ENCODE measurements at regions not wholly inside any gene's neighbourhood (a gene's known extent, or its start where the extent isn't known, plus 50 kb on each side); places are given as distances from the start of the nearest gene placed in this dataset.
"Not testable (repeated sequence)": the region's sequence is repeated elsewhere in the genome, so short reads cannot be mapped to it uniquely, and the experiment has no call there.

DNA sequence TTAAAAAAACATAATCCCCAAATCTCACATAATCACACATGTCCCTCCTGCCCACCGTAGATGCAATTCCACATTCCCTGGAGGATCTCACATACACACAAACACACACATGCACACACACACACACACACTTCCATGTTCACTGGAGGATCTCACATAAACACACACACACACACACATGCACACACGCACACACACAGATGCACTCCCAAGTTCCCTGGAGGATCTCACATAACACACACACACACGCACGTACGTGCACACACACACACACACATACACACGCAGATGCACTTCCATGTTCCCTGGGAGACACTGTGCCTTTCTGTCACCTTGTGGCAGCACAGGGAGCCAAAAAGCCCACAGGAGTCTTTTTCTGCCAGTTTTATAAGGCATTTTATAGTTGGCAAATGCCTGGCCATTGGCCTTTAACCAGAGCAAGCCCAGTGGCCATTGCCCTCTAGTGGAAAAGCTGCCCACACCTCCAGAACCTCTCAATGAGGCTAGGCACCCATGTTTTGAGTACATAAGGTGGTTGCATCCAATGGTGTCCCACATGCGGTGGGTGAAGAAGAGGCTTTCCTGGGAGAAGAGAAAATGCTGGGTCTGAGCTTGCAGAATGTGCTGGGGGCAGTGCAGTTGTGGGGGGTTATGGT lies 115.4 kb upstream of the ACBD5 start:
- H3K27ac Mint-ChIP-seq (ENCODE audit: low read depth) = no peak overlapping the region
- no peaks in the 10 kb centered on the region for H3K9me3 Mint-ChIP-seq
- peaks cover 22% of the 10 kb centered on the region for H3K27me3 Mint-ChIP-seq
- H3K4me3 Mint-ChIP-seq = no peak overlapping the region
- DNase-seq (ENCODE audit: low spot score in 2 of 2) = no peak
- H3K4me1 Mint-ChIP-seq = no peaks in the 10 kb centered on the region
- ATAC-seq (replicated peaks; ENCODE audit: extremely low read depth, poor library complexity, severe bottlenecking) = no peak
- no peaks in the 10 kb centered on the region for H3K36me3 Mint-ChIP-seq (ENCODE audit: insufficient read depth)

DNA sequence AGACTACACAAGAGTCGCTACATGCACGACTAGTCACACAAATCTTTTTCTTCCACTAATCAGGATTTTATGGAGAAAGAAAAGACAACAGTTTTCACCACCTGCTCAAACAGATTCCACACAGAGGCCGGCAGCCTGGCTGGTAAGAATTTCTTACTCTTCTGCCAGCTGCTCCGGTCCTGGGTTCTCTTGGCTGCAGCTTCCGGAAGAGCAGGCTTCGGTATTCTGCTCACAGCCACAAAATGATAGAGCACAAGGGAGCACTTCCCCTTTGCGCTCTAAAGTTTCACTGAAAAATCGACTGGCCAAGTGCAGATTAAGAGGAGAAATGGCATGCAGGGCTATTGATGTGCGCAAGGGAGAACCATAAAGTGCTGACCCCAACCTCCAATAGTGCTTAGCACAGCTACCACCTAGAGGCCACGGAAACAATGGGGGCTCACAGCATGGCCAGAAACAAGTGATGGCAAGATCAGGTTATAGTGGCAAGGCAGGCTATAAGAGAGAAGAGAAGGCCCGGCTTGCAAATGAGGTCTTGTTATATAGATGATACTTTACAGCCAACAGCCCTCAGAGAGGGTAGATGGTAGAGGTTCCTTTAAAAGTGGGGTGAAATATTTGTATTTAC lies 114.2 kb upstream of the ACBD5 start:
- H3K36me3 Mint-ChIP-seq (ENCODE audit: insufficient read depth); H3K4me1 Mint-ChIP-seq; H3K27ac Mint-ChIP-seq (ENCODE audit: low read depth); DNase-seq (ENCODE audit: low spot score in 2 of 2); H3K9me3 Mint-ChIP-seq: not testable (repeated sequence)
- peaks cover 29% of the 10 kb centered on the region for H3K27me3 Mint-ChIP-seq
- peak; percentile 52 for ATAC-seq (replicated peaks; ENCODE audit: extremely low read depth, poor library complexity, severe bottlenecking)
- peak overlapping the region; percentile 15 for H3K4me3 Mint-ChIP-seq

- not testable (repeated sequence) for DNase-seq (ENCODE audit: low spot score in 2 of 2); ATAC-seq (replicated peaks; ENCODE audit: extremely low read depth, poor library complexity, severe bottlenecking); H3K9me3 Mint-ChIP-seq; H3K27ac Mint-ChIP-seq (ENCODE audit: low read depth); H3K36me3 Mint-ChIP-seq (ENCODE audit: insufficient read depth); H3K4me1 Mint-ChIP-seq
- Mint-ChIP-seq H3K4me3 (peak overlapping the region; percentile 15), H3K27me3 (peaks cover 29% of the 10 kb centered on the region)
These were observed 113.5 kb upstream of the ACBD5 start for GRCh38 chr10:27354100-27354499.

DNA sequence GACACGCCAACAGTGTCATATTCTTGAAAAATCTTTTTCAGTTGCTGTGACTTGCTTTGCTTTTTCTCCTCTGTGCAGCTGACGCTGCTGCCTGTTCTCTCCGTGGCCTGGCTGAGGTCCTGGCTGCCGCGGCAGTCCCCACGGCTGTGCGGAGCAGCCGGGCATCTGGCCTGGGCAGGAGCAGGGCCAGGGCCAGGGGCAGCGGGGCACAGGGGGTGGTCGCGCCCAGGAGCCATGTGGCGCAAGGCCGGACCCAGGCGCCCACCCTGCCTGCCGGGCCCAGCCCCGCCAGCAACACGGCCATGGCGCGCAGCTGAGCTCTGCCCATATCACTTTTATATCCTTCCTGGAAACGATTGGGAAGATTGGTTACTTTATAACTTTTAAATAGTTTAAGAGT lies 109.4 kb upstream of the ACBD5 start:
- H3K9me3 Mint-ChIP-seq = no peaks in the 10 kb centered on the region
- DNase-seq (ENCODE audit: low spot score in 2 of 2) = no peak
- H3K27ac Mint-ChIP-seq (ENCODE audit: low read depth) = no peak overlapping the region
- ATAC-seq (replicated peaks; ENCODE audit: extremely low read depth, poor library complexity, severe bottlenecking) = no peak
- H3K27me3 Mint-ChIP-seq = peaks cover 51% of the 10 kb centered on the region
- no peak overlapping the region for H3K4me3 Mint-ChIP-seq
- H3K36me3 Mint-ChIP-seq (ENCODE audit: insufficient read depth) = peaks cover 2% of the 10 kb centered on the region
- H3K4me1 Mint-ChIP-seq = peaks cover 9% of the 10 kb centered on the region

GRCh38 chr10:27347827-27348207 lies 107.2 kb upstream of the ACBD5 start:
- ATAC-seq (replicated peaks; ENCODE audit: extremely low read depth, poor library complexity, severe bottlenecking); H3K4me3 Mint-ChIP-seq; DNase-seq (ENCODE audit: low spot score in 2 of 2); H3K9me3 Mint-ChIP-seq; H3K27ac Mint-ChIP-seq (ENCODE audit: low read depth); H3K36me3 Mint-ChIP-seq (ENCODE audit: insufficient read depth): not testable (repeated sequence)
- H3K27me3 Mint-ChIP-seq = peaks cover 46% of the 10 kb centered on the region
- peaks cover 12% of the 10 kb centered on the region for H3K4me1 Mint-ChIP-seq

DNA sequence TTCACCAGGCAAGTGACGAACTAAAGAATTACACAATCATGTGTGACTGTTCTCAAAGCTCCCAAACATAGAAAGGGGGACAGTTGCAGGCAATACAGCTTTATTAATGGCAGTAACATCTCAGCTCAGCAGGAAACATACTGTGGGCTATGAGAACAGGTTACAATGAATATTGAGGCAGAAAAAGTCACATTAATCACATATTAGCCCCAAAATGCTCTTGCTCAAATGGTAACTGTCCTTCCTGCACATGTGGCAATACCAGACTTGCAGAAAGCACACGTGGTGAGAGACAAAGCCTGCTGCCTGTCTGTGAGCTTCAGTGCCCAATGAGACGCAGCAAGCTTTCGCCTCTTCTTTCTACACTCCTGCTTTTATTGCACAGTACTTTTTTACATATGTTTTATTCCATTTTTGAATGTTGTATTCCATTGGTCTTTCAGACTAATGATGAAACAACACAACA lies 104.9 kb upstream of the ACBD5 start:
- Mint-ChIP-seq H3K36me3 (ENCODE audit: insufficient read depth) (peaks cover 2% of the 10 kb centered on the region), H3K4me3 (no peak overlapping the region), H3K4me1 (peaks cover 12% of the 10 kb centered on the region), H3K27me3 (peaks cover 23% of the 10 kb centered on the region), H3K27ac (ENCODE audit: low read depth) (no peak overlapping the region), H3K9me3 (no peaks in the 10 kb centered on the region)
- ATAC-seq (replicated peaks; ENCODE audit: extremely low read depth, poor library complexity, severe bottlenecking) (no peak), DNase-seq (ENCODE audit: low spot score in 2 of 2) (no peak)

DNA sequence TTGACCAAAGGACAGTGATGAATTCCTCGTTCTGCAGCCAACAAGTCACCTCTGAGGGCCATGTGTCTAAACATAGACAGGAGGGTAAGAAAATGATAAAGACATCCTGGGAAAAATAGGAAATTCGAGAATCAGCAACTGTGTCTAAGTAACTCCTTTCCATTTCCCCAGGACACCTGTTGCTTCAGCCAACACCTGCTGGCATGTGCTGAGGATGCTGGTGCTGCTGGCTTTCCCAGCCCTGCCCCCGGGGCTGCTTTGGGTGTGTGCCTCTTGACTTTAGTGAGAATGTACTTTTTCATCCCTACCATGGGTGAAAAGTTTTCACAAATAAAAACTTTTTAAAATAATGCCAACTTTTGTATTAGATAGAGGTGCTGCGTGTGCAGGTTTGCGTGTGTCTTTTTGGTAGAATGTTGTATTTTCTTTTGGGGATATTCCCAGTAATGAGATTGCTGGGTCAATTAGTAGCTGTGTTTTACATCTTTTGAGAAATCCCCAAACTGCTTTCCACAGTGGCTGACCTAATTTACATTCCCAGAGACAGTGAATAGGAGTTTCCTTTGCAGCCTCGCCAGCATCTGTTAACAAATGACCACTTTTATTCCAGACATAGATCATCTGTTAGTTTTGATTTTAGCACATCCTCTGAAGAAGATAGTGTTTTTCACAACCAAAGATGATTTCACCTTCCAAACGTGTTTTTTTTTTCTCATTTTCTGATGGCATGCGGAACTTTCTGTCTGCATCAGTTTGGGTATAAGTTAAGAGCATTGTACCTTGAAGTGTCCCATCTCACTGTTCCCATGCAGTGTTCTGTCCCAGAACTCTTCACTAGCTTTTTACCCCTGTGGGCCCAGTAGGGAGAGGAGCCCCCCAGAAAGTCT lies 104.2 kb upstream of the ACBD5 start:
- ATAC-seq (replicated peaks; ENCODE audit: extremely low read depth, poor library complexity, severe bottlenecking) (no peak), DNase-seq (ENCODE audit: low spot score in 2 of 2) (no peak)
- H3K36me3 Mint-ChIP-seq (ENCODE audit: insufficient read depth) = peaks cover 2% of the 10 kb centered on the region
- H3K4me1 Mint-ChIP-seq = peaks cover 12% of the 10 kb centered on the region
- H3K4me3 Mint-ChIP-seq = no peak overlapping the region
- H3K27ac Mint-ChIP-seq (ENCODE audit: low read depth) = no peak overlapping the region
- no peaks in the 10 kb centered on the region for H3K9me3 Mint-ChIP-seq
- H3K27me3 Mint-ChIP-seq = peaks cover 23% of the 10 kb centered on the region

- H3K4me1 Mint-ChIP-seq = peaks cover 5% of the 10 kb centered on the region
These were observed 100.4 kb upstream of the ACBD5 start for GRCh38 chr10:27341001-27341400.

GRCh38 chr10:27335246-27335645 lies 94.6 kb upstream of the ACBD5 start:
- H3K4me3 Mint-ChIP-seq; DNase-seq (ENCODE audit: low spot score in 2 of 2); H3K9me3 Mint-ChIP-seq; H3K36me3 Mint-ChIP-seq (ENCODE audit: insufficient read depth); H3K4me1 Mint-ChIP-seq; ATAC-seq (replicated peaks; ENCODE audit: extremely low read depth, poor library complexity, severe bottlenecking); H3K27ac Mint-ChIP-seq (ENCODE audit: low read depth): not testable (repeated sequence)
- H3K27me3 Mint-ChIP-seq = peaks cover 20% of the 10 kb centered on the region

More at GRCh38 chr10:27341001-27341400, 100.4 kb upstream of the ACBD5 start:
- Mint-ChIP-seq H3K27ac (ENCODE audit: low read depth) (no peak overlapping the region), H3K9me3 (no peaks in the 10 kb centered on the region), H3K4me3 (no peak overlapping the region), H3K36me3 (ENCODE audit: insufficient read depth) (peaks cover 2% of the 10 kb centered on the region), H3K27me3 (peaks cover 10% of the 10 kb centered on the region)
- ATAC-seq (replicated peaks; ENCODE audit: extremely low read depth, poor library complexity, severe bottlenecking) (no peak), DNase-seq (ENCODE audit: low spot score in 2 of 2) (no peak)

GRCh38 chr10:27330074-27330473 lies 89.5 kb upstream of the ACBD5 start:
- Mint-ChIP-seq H3K9me3 (no peaks in the 10 kb centered on the region), H3K27ac (ENCODE audit: low read depth) (no peak overlapping the region), H3K36me3 (ENCODE audit: insufficient read depth) (peaks cover 4% of the 10 kb centered on the region), H3K27me3 (peaks cover 10% of the 10 kb centered on the region), H3K4me1 (no peaks in the 10 kb centered on the region), H3K4me3 (no peak overlapping the region)
- ATAC-seq (replicated peaks; ENCODE audit: extremely low read depth, poor library complexity, severe bottlenecking) (no peak), DNase-seq (ENCODE audit: low spot score in 2 of 2) (no peak)

DNA sequence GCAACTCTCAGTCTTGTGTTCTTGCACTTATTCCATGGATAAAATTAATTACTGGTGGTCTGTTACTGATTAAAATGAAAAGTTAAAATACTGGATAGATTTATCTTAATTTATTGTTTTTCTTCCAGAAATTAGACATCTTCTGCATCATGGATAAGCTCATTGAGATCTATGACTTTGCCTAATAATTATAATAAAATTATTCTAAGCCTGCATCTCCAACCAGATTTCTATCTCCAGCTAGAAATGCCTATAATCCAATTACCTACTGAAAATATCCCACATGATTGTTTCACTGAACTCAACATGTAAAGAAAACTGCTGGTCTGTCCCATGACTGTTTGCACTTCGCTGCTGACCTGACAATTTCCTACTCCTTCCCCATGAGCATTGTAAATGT lies 88.3 kb upstream of the ACBD5 start:
- Mint-ChIP-seq H3K27me3 (peaks cover 10% of the 10 kb centered on the region), H3K36me3 (ENCODE audit: insufficient read depth) (peaks cover 4% of the 10 kb centered on the region), H3K27ac (ENCODE audit: low read depth) (no peak overlapping the region), H3K4me1 (no peaks in the 10 kb centered on the region), H3K4me3 (no peak overlapping the region), H3K9me3 (no peaks in the 10 kb centered on the region)
- no peak for DNase-seq (ENCODE audit: low spot score in 2 of 2)
- ATAC-seq (replicated peaks; ENCODE audit: extremely low read depth, poor library complexity, severe bottlenecking) = no peak

DNA sequence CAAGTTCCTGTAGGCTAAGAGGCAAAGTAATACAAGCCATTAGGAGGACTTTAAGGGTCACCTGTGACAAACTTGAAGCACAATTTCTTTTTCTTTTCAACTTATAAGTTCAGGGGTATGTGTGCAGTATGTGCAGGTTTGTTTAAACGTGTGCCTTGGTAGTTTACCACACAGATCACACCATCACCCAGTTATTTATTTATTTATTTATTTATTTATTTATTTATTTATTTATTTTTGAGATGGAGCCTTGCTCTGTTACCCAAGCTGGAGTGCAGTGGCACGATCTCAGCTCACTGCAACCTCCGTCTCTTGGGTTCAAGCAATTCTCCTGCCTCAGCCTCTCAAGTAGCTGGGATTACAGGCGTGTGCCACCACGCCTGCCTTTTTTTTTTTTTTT lies 86.2 kb upstream of the ACBD5 start:
- not testable (repeated sequence) for ATAC-seq (replicated peaks; ENCODE audit: extremely low read depth, poor library complexity, severe bottlenecking); DNase-seq (ENCODE audit: low spot score in 2 of 2); H3K4me1 Mint-ChIP-seq; H3K27me3 Mint-ChIP-seq; H3K9me3 Mint-ChIP-seq; H3K36me3 Mint-ChIP-seq (ENCODE audit: insufficient read depth); H3K4me3 Mint-ChIP-seq; H3K27ac Mint-ChIP-seq (ENCODE audit: low read depth)
